ENCODE measurements at regions not wholly inside any gene's neighbourhood (a gene's known extent, or its start where the extent isn't known, plus 50 kb on each side); places are given as distances from the start of the nearest gene placed in this dataset.

- peaks cover 0 to 3% of the 10 kb centered on the region in 2 donors for H3K27me3 ChIP-seq (ENCODE audit: control insufficient read depth in 1 of 2, insufficient read depth in 2 of 2, low read length in 2 of 2)
- no peaks in the 10 kb centered on the region for H3K4me1 ChIP-seq (ENCODE audit: control insufficient read depth, insufficient read depth, low read length)
- no peak overlapping the region for H3K9ac ChIP-seq (ENCODE audit: low read length in 2 of 2)
- no peak overlapping the region for H3K4me3 ChIP-seq (ENCODE audit: low read length in 2 of 2)
- H3K36me3 ChIP-seq (ENCODE audit: control insufficient read depth in 2 of 2, insufficient read depth in 2 of 2, low read length in 2 of 2), result no peaks in the 10 kb centered on the region
- H3K9me3 ChIP-seq (ENCODE audit: control insufficient read depth in 2 of 2, low read length in 2 of 2), result no peaks in the 10 kb centered on the region
- H3K27ac ChIP-seq (ENCODE audit: low read length), result no peak overlapping the region
Measured at GRCh38 chr18:75122334-75122958, 86.5 kb downstream of the PTGR3 start.

GRCh38 chr18:75121266-75121665 is 87.7 kb downstream of the PTGR3 start:
- Histone ChIP-seq H3K9me3 (ENCODE audit: control insufficient read depth in 2 of 2, low read length in 2 of 2) (no peaks in the 10 kb centered on the region), H3K36me3 (ENCODE audit: control insufficient read depth in 2 of 2, insufficient read depth in 2 of 2, low read length in 2 of 2) (no peaks in the 10 kb centered on the region), H3K9ac (ENCODE audit: low read length in 2 of 2) (no peak overlapping the region)

GRCh38 chr18:75120521-75120920 is 88.4 kb downstream of the PTGR3 start:
- Histone ChIP-seq H3K9ac (ENCODE audit: low read length in 2 of 2) (no peak overlapping the region), H3K27ac (ENCODE audit: low read length) (no peak overlapping the region), H3K27me3 (ENCODE audit: control insufficient read depth in 1 of 2, insufficient read depth in 2 of 2, low read length in 2 of 2) (peaks cover 0 to 3% of the 10 kb centered on the region in 2 donors), H3K36me3 (ENCODE audit: control insufficient read depth in 2 of 2, insufficient read depth in 2 of 2, low read length in 2 of 2) (no peaks in the 10 kb centered on the region), H3K4me1 (ENCODE audit: control insufficient read depth, insufficient read depth, low read length) (no peaks in the 10 kb centered on the region), H3K9me3 (ENCODE audit: control insufficient read depth in 2 of 2, low read length in 2 of 2) (no peaks in the 10 kb centered on the region), H3K4me3 (ENCODE audit: low read length in 2 of 2) (no peak overlapping the region)

More at GRCh38 chr18:75121266-75121665, 87.7 kb downstream of the PTGR3 start:
- H3K4me1 ChIP-seq (ENCODE audit: control insufficient read depth, insufficient read depth, low read length), result no peaks in the 10 kb centered on the region
- H3K27me3 ChIP-seq (ENCODE audit: control insufficient read depth in 1 of 2, insufficient read depth in 2 of 2, low read length in 2 of 2), result peaks cover 0 to 3% of the 10 kb centered on the region in 2 donors
- H3K27ac ChIP-seq (ENCODE audit: low read length), result no peak overlapping the region
- H3K4me3 ChIP-seq (ENCODE audit: low read length in 2 of 2), result no peak overlapping the region

DNA sequence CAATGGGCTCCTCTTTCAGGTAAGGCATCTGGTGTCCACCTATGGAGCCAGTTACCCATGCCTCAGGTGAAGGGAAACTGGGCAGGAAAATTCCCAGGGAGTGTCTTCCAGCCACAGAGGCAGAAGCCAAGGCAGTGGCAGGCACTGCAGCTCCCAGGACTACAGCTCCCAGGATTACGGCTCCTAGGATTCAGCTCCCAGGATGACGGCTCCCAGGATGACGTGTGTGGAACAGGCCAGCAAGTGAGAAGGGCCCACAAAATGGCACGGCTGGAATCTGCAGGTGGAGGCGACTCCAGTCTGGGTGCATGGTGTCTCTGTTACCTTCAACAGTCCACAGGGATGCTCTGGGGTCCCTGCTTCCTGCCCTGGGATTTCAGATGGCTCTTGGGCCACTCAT is 92.1 kb downstream of the PTGR3 start:
- Histone ChIP-seq H3K9me3 (ENCODE audit: control insufficient read depth in 2 of 2, low read length in 2 of 2) (no peaks in the 10 kb centered on the region), H3K4me1 (ENCODE audit: control insufficient read depth, insufficient read depth, low read length) (peaks cover 8% of the 10 kb centered on the region), H3K27me3 (ENCODE audit: control insufficient read depth in 1 of 2, insufficient read depth in 2 of 2, low read length in 2 of 2) (peaks cover 0 to 3% of the 10 kb centered on the region in 2 donors), H3K4me3 (ENCODE audit: low read length in 2 of 2) (no peak overlapping the region), H3K36me3 (ENCODE audit: control insufficient read depth in 2 of 2, insufficient read depth in 2 of 2, low read length in 2 of 2) (no peaks in the 10 kb centered on the region), H3K27ac (ENCODE audit: low read length) (no peak overlapping the region), H3K9ac (ENCODE audit: low read length in 2 of 2) (no peak overlapping the region)

- H3K9ac ChIP-seq (ENCODE audit: low read length in 2 of 2), result no peak overlapping the region
- H3K36me3 ChIP-seq (ENCODE audit: control insufficient read depth in 2 of 2, insufficient read depth in 2 of 2, low read length in 2 of 2), result no peaks in the 10 kb centered on the region
- H3K27ac ChIP-seq (ENCODE audit: low read length), result no peak overlapping the region
- peaks cover 8% of the 10 kb centered on the region for H3K4me1 ChIP-seq (ENCODE audit: control insufficient read depth, insufficient read depth, low read length)
- no peaks in the 10 kb centered on the region for H3K9me3 ChIP-seq (ENCODE audit: control insufficient read depth in 2 of 2, low read length in 2 of 2)
- no peak overlapping the region for H3K4me3 ChIP-seq (ENCODE audit: low read length in 2 of 2)
- peaks cover 0 to 3% of the 10 kb centered on the region in 2 donors for H3K27me3 ChIP-seq (ENCODE audit: control insufficient read depth in 1 of 2, insufficient read depth in 2 of 2, low read length in 2 of 2)
Measured at GRCh38 chr18:75116165-75116564, 92.8 kb downstream of the PTGR3 start.

DNA sequence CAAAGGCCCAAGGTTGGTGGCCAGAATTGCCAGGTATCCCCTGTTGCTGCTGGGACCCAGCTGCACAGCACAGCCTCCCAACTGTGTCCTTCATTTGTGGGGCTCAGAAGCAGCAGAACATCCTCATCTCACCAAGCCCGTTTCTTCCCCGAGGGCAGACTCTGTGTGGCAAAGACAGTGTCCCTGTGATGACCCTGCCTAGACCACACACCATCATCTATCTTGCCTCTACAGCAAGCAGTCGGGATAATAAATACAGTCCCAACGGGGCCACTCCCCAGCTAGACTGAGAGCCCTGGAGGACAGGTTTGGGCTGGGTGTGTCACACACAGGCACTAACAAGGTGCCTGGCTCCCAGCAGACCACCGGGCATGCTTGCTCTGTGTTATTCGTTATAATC is 93.4 kb downstream of the PTGR3 start:
- no peaks in the 10 kb centered on the region for H3K36me3 ChIP-seq (ENCODE audit: control insufficient read depth in 2 of 2, insufficient read depth in 2 of 2, low read length in 2 of 2)
- no peaks in the 10 kb centered on the region for H3K9me3 ChIP-seq (ENCODE audit: control insufficient read depth in 2 of 2, low read length in 2 of 2)
- no peak overlapping the region for H3K9ac ChIP-seq (ENCODE audit: low read length in 2 of 2)
- no peak overlapping the region for H3K27ac ChIP-seq (ENCODE audit: low read length)
- no peak overlapping the region for H3K4me3 ChIP-seq (ENCODE audit: low read length in 2 of 2)
- H3K27me3 ChIP-seq (ENCODE audit: control insufficient read depth in 1 of 2, insufficient read depth in 2 of 2, low read length in 2 of 2), result peaks cover 0 to 3% of the 10 kb centered on the region in 2 donors
- H3K4me1 ChIP-seq (ENCODE audit: control insufficient read depth, insufficient read depth, low read length), result peaks cover 8% of the 10 kb centered on the region
